ENCODE measurements at regions not wholly inside any gene's neighbourhood (a gene's known extent, or its start where the extent isn't known, plus 50 kb on each side); places are given as distances from the start of the nearest gene placed in this dataset.

- TF ChIP-seq, protein P1, sequence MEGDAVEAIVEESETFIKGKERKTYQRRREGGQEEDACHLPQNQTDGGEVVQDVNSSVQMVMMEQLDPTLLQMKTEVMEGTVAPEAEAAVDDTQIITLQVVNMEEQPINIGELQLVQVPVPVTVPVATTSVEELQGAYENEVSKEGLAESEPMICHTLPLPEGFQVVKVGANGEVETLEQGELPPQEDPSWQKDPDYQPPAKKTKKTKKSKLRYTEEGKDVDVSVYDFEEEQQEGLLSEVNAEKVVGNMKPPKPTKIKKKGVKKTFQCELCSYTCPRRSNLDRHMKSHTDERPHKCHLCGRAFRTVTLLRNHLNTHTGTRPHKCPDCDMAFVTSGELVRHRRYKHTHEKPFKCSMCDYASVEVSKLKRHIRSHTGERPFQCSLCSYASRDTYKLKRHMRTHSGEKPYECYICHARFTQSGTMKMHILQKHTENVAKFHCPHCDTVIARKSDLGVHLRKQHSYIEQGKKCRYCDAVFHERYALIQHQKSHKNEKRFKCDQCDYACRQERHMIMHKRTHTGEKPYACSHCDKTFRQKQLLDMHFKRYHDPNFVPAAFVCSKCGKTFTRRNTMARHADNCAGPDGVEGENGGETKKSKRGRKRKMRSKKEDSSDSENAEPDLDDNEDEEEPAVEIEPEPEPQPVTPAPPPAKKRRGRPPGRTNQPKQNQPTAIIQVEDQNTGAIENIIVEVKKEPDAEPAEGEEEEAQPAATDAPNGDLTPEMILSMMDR (IDR thresholded peaks at IDR 0.05; ENCODE audit: low read length) = no peak
- no peak for TF ChIP-seq EZH2 (optimal IDR thresholded peaks at IDR 0.05; ENCODE audit: low read depth, low read length)
These were observed 218.7 kb downstream of the SPATA18 start for GRCh38 chr4:52269761-52270160.
